OCI-LY7 (cell line): ENCODE measurements at regions not wholly inside any gene's neighbourhood (a gene's known extent, or its start where the extent isn't known, plus 50 kb on each side); places are given as distances from the start of the nearest gene placed in this dataset.

Source experiments
- BruUV-seq: library from RNA; stranded (reverse); fragments of 400-500 nt; replicated peaks from 2 replicates; lab custom pipeline; 2021; lab: Mats Ljungman, UMichigan
- CTCF ChIA-PET: fragments of 300-600 bp; sonication (Branson Sonifier 250); formaldehyde crosslinking; loops from one replicate; lab custom pipeline; 2022; ENCODE audit warnings: antibody characterized with exemption; ENCODE audit not compliant: unreplicated experiment; lab: Charles Lee
- POLR2A ChIA-PET: fragments of 300-600 bp; sonication (Branson Sonifier 250); formaldehyde crosslinking; loops from one replicate; lab custom pipeline; 2022; ENCODE audit warnings: antibody characterized with exemption; lab: Charles Lee
- DNase-seq: peaks from one replicate; pipeline ENCODE4 v3.0.0-alpha.2; 2015; ENCODE audit warnings: low spot score
- H2AFZ ChIP-seq: fragments of 200-600 bp; sonication (generic), shearing (Covaris generic); 2 replicates; pipeline ENCODE4 v1.6.1; 2014; ENCODE audit warnings: mild to moderate bottlenecking, antibody characterized with exemption, low read length, moderate library complexity
- H3K27ac ChIP-seq: fragments of 200-600 bp; sonication (generic); 2 replicates; pipeline ENCODE4 v1.5.1; 2014; ENCODE audit warnings: mixed run types, low read depth, mild to moderate bottlenecking, moderate library complexity, low read length, inconsistent platforms; ENCODE audit not compliant: poor library complexity, severe bottlenecking
- H3K36me3 ChIP-seq: fragments of 200-600 bp; sonication (generic); 2 replicates; pipeline ENCODE4 v1.6.1; 2014; ENCODE audit warnings: mild to moderate bottlenecking, antibody characterized with exemption, low read length, moderate library complexity, mixed read lengths; ENCODE audit not compliant: insufficient read depth
- H3K4me1 ChIP-seq: fragments of 200-600 bp; sonication (generic); 2 replicates; pipeline ENCODE4 v1.5.1; 2014; ENCODE audit warnings: mild to moderate bottlenecking, low read length; ENCODE audit not compliant: insufficient read depth, poor library complexity, severe bottlenecking
- H3K4me2 ChIP-seq: fragments of 200-600 bp; sonication (generic); 2 replicates; pipeline ENCODE4 v1.6.1; 2014; ENCODE audit warnings: mild to moderate bottlenecking, low read length
- H3K4me3 ChIP-seq: fragments of 200-600 bp; sonication (generic); 2 replicates; pipeline ENCODE4 v1.5.1; 2014; ENCODE audit warnings: mild to moderate bottlenecking, low read depth, low read length; ENCODE audit not compliant: poor library complexity, severe bottlenecking
- H3K79me2 ChIP-seq: fragments of 200-600 bp; sonication (generic); 2 replicates; pipeline ENCODE4 v1.6.1; 2016; ENCODE audit warnings: low read depth, mild to moderate bottlenecking, low read length, moderate library complexity, mixed read lengths; ENCODE audit not compliant: insufficient read depth
- H3K9me2 ChIP-seq: fragments of 200-600 bp; sonication (generic); 2 replicates; pipeline ENCODE4 v1.6.1; 2016; ENCODE audit warnings: mild to moderate bottlenecking, low read length, mixed read lengths; ENCODE audit not compliant: insufficient read depth
- H3K9me3 ChIP-seq: fragments of 200-600 bp; sonication (generic); 2 replicates; pipeline ENCODE4 v1.6.1; 2014; ENCODE audit warnings: mild to moderate bottlenecking, mixed run types, low read length, mixed read lengths
- H4K20me1 ChIP-seq: fragments of 200-600 bp; sonication (generic); 2 replicates; pipeline ENCODE4 v1.6.1; 2014; ENCODE audit warnings: mild to moderate bottlenecking, antibody characterized with exemption, low read length, moderate library complexity, mixed read lengths; ENCODE audit not compliant: insufficient read depth
- CTCF ChIP-seq: fragments of 200-600 bp; sonication (generic); conservative IDR thresholded peaks from 2 replicates; pipeline ENCODE4 v1.5.1; 2014; ENCODE audit warnings: mild to moderate bottlenecking, antibody characterized with exemption, low read length, moderate library complexity, mixed read lengths
- EZH2phosphoT487 ChIP-seq: fragments of 200-600 bp; sonication (generic); IDR thresholded peaks from 2 replicates; pipeline ENCODE4 v1.6.1; 2018; ENCODE audit warnings: low read depth, borderline replicate concordance, mild to moderate bottlenecking, mixed run types, antibody characterized with exemption, low read length, moderate library complexity, mixed read lengths
- intact Hi-C: fragments of 100-400 bp; cut with micrococcal nuclease; formaldehyde crosslinking; loops from one replicate; pipeline ENCODE4 v1.10.0; 2022; ENCODE audit not compliant: unreplicated experiment

GRCh38 chr12:113709456-113709855 lies 237.8 kb upstream of the LHX5 start:
- no peaks in the 10 kb centered on the region for H4K20me1 ChIP-seq
- H3K4me3 ChIP-seq, result no peak overlapping the region
- no peaks in the 10 kb centered on the region for H3K4me1 ChIP-seq
- TF ChIP-seq EZH2phosphoT487, result no peak
- TF ChIP-seq CTCF, result no peak
- ChIA-PET CTCF (no interaction called here), POLR2A (interaction anchor here (0.6 kb wide), 1 partner anchor 1027 kb away, joined by 4 read pairs; no protein-coding TSS in a partner anchor)
- H3K27ac ChIP-seq, result no peak overlapping the region
- DNase-seq, result no peak
- H3K79me2 ChIP-seq, result no peaks in the 10 kb centered on the region
- H3K9me3 ChIP-seq, result no peaks in the 10 kb centered on the region
- no peaks in the 10 kb centered on the region for H3K36me3 ChIP-seq
- BruUV-seq, result no TSS peak
- H2AFZ ChIP-seq, result no peak overlapping the region
- intact Hi-C loops, result no loop called here
- no peaks in the 10 kb centered on the region for H3K9me2 ChIP-seq
- H3K4me2 ChIP-seq, result no peak overlapping the region

DNA sequence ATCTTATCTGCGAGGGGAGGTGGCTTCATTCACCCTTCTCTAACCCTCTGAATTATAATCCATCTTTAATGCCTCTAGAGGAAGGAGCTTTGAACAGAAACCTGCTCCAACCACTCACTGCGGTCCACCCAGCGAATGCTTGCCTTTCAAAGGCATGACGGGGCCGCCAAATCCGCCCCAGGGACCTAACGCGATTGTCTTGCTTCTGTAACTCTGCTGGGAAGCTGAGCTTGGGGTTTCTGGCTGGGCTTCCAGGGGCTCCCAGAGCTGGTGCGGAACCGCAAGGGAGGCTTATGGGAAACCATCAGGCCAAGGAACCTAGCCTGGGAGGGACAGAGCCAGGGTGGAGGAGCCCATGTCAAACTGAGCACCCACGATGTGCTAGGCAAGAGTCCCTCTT lies 231.2 kb upstream of the LHX5 start:
- Histone ChIP-seq H3K79me2 (no peaks in the 10 kb centered on the region), H3K9me2 (no peaks in the 10 kb centered on the region), H3K9me3 (no peaks in the 10 kb centered on the region), H3K4me1 (no peaks in the 10 kb centered on the region), H3K4me3 (no peak overlapping the region), H4K20me1 (no peaks in the 10 kb centered on the region), H2AFZ (no peak overlapping the region), H3K27ac (no peak overlapping the region), H3K36me3 (no peaks in the 10 kb centered on the region), H3K4me2 (no peak overlapping the region)
- TF ChIP-seq EZH2phosphoT487 (no peak), CTCF (no peak)
- no TSS peak for BruUV-seq
- ChIA-PET CTCF (no interaction called here), POLR2A (no interaction called here)
- intact Hi-C loops, result no loop called here
- no peak for DNase-seq

DNA sequence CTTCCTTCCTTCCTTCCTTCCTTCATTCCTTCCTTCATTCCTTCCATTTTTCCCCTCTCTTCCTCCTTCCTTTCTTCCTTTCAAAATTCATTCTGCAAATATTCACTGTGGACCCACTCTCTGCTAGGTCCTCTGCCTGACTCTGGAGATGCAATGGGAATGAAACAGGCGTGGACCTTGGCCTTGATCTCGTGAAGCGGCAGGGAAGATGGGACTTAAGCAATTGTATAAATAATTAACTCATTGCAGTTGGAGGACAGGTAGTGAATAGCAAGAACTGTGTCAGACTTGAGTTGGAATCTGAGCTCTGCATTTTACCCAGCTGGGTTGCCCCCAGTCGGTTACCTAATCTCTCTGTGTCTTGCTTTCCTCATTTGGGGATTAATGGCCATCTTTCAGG lies 230.6 kb upstream of the LHX5 start:
- H3K9me2 ChIP-seq, result no peaks in the 10 kb centered on the region
- DNase-seq, result no peak
- H4K20me1 ChIP-seq, result no peaks in the 10 kb centered on the region
- no peaks in the 10 kb centered on the region for H3K4me1 ChIP-seq
- ChIA-PET CTCF (no interaction called here), POLR2A (no interaction called here)
- intact Hi-C loops, result no loop called here
- no peak overlapping the region for H3K4me2 ChIP-seq
- BruUV-seq, result no TSS peak
- H3K4me3 ChIP-seq, result no peak overlapping the region
- H3K79me2 ChIP-seq, result no peaks in the 10 kb centered on the region
- no peak overlapping the region for H2AFZ ChIP-seq
- H3K9me3 ChIP-seq, result no peaks in the 10 kb centered on the region
- no peak for TF ChIP-seq CTCF
- no peak for TF ChIP-seq EZH2phosphoT487
- H3K27ac ChIP-seq, result no peak overlapping the region
- no peaks in the 10 kb centered on the region for H3K36me3 ChIP-seq
